GM20000 (cell line): ENCODE measurements at regions not wholly inside any gene's neighbourhood (a gene's known extent, or its start where the extent isn't known, plus 50 kb on each side); places are given as distances from the start of the nearest gene placed in this dataset.

Source experiments
- DNase-seq: peaks from one replicate; pipeline ENCODE4 v3.0.0; 2012; ENCODE audit warnings: low spot score
- TF ChIP-seq, protein P1 (sequence below): IDR thresholded peaks from 2 replicates; pipeline ENCODE4 v1.5.1; 2012; ENCODE audit warnings: mild to moderate bottlenecking, control low read depth; ENCODE audit errors: extremely low read depth, missing control alignments

DNA sequence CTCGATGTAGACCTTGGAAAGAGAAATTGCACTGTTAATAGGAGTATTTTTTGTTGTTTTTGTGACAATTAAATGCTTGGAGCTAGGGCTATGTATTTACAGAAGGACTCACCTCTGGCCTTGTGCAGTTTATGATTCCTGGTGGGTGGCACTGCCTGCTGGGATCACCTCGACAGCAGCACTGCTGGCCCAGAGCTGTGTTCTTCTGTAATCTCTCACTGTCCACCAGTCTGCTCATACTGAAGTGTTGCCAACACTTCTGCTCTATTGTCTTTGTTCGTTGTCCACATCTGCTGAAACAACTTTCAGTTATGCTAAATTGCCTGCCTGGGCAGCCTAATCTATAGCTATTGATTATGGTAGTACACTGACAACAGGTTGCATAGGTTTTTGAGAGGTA, 194.4 kb upstream of the ANK2 start:
- no peak for DNase-seq
- TF ChIP-seq, protein P1, sequence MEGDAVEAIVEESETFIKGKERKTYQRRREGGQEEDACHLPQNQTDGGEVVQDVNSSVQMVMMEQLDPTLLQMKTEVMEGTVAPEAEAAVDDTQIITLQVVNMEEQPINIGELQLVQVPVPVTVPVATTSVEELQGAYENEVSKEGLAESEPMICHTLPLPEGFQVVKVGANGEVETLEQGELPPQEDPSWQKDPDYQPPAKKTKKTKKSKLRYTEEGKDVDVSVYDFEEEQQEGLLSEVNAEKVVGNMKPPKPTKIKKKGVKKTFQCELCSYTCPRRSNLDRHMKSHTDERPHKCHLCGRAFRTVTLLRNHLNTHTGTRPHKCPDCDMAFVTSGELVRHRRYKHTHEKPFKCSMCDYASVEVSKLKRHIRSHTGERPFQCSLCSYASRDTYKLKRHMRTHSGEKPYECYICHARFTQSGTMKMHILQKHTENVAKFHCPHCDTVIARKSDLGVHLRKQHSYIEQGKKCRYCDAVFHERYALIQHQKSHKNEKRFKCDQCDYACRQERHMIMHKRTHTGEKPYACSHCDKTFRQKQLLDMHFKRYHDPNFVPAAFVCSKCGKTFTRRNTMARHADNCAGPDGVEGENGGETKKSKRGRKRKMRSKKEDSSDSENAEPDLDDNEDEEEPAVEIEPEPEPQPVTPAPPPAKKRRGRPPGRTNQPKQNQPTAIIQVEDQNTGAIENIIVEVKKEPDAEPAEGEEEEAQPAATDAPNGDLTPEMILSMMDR = no peak

DNA sequence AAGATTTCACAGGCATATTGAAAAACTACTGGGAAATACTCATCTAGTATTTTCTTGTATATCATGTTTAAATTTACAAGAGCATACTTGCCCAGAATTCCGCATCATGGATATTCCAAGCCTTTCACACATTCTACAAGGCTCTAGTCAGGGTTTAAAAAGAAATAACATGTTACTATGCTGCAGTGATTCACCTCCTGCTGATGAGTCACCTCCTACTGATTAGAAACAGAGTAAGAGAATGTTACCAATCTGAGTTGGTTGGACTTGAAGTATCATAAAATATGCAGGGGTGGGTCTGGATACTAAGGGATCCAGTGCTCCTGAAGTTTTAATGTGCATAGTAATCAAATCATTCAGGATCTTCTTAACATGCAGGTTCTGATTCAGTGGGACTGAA, 192.0 kb upstream of the ANK2 start:
- TF ChIP-seq, protein P1 = no peak
- no peak for DNase-seq

DNA sequence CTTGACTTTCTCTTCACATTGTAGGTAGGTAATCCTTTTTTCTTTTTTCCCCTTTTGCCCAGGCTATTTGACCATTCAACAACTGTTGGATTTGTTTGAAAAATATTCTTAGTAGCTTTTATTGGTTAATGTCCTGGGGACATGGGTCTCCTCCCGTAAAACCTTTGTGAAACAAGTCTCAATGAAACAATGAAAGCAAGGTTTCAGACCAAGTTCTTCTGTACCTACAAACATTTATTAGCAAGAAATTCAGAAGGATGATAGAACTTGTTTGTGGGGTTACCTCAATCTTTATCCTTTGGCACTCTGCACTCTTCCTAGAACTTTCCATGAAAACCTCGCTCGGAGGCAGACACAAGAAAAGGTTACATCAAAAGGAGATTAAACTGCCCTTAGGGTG, 190.7 kb upstream of the ANK2 start:
- DNase-seq = no peak
- TF ChIP-seq, protein P1 = no peak

DNA sequence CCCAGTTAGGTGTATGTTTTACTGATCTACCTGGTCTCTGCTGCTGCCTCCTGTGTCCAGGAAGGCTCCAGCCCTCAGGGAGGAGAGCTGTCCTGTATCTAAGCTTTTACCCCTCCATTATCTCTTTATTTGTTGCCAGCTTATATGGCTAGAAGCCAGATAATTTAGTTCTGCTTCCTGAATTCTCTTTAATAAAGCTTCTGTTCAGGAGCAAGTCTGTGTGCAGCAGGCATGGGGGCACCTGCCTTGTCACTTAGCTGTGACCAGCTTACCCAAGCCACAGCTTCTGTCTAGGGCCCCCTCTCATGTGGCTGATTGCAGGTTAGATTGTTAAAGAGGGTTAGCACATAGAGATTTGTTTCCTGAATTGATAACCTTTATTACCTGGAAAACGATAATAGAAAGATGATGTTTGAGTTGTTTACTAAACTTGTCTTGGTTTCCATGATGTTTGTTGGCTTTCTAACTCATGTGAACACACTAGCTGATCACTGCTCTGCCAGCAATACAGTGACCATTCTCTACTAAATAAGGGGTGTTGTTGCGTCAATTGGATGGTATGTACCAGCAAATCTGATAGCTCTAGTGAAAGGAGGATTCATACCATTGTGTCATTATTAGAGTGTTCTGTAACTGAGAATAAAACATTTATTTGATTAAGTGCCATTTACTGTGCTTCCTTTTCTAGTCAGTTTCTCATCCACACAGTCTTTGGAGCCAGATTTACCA, 189.8 kb upstream of the ANK2 start:
- no peak for DNase-seq
- TF ChIP-seq, protein P1 = no peak

DNA sequence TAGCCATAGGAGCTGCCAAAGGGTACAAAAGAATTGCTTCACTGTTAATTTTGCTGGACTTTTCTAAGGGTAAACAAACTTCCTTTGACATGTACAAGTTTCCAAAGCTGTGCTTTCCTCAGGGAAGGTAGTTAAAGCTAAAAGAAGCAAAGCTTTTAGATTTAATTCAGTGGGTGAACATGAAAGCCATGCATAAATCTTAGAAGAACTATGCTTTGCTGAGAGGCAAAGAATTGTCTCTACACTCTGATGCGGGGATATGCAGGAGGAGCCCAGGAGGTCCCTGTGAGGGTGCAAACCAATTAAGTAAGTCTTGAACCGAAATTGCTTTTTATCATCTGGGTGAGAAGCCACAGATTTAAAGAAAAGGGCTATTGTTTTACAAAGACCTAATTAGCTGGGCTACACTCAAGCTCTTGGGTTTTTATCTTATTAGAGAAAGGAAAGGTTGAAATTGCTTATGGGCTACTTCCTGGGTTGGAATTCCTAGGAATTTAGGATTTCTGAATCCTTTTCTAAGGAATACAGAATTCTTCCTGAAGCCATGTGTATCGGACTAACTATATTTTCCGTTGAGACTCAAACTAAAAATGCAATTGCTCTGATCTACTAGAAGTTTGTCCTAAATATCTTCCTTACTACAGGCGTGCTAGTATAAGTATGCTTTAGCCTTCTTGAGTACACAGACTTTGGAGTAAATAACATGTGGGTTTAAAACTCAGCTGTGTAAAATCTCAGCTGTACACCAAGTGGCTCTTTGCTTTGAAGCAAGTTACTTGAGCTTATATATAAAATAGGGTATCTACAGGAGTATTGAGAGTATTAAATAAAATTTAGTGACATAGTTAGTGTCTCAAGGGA, 188.4 kb upstream of the ANK2 start:
- TF ChIP-seq, protein P1 = no peak
- DNase-seq = no peak

DNA sequence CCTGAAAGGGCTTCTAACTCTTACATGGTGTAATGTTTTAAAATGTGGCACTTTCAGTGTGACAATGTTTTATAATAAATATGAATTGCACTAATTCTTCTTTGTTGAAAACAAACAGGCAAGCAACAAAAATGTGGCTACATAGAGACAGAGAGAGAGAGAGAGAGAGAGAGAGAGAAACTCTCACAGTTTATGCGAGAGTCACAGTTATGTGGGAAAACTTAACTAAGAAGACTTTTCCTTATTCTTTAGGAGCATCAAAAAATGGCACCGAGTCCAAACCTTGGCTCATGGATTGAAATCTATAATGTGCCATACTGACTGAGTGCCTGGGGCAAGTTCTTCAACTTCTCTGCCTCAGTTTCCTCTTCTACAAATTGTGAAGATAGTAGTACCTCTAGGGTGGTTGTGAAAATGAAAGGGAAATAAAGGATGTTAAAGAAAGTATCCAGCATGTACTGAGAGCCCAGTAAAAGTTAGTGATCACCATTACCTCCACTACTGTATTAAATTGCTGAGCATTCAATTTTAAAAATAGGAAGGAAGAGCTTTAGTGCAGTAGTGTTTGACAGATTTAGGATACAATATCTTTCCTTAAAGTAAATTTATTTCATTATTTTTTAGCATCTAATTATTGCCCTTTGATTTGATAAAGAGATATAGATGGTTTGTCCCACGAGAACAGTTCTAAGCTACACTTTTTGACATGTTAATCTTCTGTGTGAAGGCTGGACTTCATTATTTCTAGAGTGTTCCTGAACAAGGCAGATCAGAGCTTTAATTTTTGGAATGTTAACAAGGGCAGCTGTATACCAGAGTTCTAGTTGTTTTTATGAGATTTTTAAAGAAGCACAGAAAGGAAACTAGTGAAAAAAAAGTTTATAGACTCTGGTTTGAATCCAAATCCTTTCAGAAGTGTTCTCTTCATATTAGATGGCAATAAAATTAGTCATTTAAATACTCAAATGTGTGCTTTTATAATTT, 187.5 kb upstream of the ANK2 start:
- TF ChIP-seq, protein P1 = no peak
- no peak for DNase-seq
